GM12864 (cell line): ENCODE measurements at regions not wholly inside any gene's neighbourhood (a gene's known extent, or its start where the extent isn't known, plus 50 kb on each side); places are given as distances from the start of the nearest gene placed in this dataset.
A peak's percentile ranks its signal among the peaks of the same experiment; 100 is the strongest.

ENCODE experiments used
- DNase-seq: peaks from one replicate; pipeline ENCODE4 v3.0.0-alpha.2; 2011; ENCODE audit warnings: low read depth
- H3K4me3 ChIP-seq: 2 replicates; pipeline ENCODE4 v1.5.1; 2011; ENCODE audit warnings: mild to moderate bottlenecking, low read depth, low read length, control low read depth
- CTCF ChIP-seq: IDR thresholded peaks from 2 replicates; pipeline ENCODE4 v1.5.1; 2011; ENCODE audit warnings: low read depth, mild to moderate bottlenecking, moderate library complexity, low read length, control low read depth, inconsistent platforms; ENCODE audit errors: missing control alignments

DNA sequence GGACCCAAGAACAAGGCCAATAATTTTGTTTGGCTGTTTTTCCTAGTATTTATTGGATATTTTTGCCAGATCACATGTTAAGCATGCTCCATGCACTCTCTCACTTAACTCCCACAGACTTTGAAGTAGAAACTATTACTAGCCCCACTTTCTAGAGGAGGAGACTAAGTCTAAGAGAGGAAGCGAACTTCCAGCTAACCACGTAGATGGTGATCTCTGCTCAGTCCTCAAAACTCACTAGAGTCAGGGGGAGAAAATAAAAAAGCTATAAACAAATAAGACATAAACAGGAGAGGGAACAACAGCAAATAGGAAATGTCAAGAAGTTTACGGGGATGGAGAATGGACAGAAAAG, 481.0 kb upstream of the PROK2 start:
- H3K4me3 ChIP-seq: no peak overlapping the region
- no peak for TF ChIP-seq CTCF
- DNase-seq: no peak

- no peak overlapping the region for H3K4me3 ChIP-seq
- no peak for DNase-seq
- peak; percentile 28 for TF ChIP-seq CTCF
Measured at GRCh38 chr3:72265256-72266015, 480.5 kb upstream of the PROK2 start.

DNA sequence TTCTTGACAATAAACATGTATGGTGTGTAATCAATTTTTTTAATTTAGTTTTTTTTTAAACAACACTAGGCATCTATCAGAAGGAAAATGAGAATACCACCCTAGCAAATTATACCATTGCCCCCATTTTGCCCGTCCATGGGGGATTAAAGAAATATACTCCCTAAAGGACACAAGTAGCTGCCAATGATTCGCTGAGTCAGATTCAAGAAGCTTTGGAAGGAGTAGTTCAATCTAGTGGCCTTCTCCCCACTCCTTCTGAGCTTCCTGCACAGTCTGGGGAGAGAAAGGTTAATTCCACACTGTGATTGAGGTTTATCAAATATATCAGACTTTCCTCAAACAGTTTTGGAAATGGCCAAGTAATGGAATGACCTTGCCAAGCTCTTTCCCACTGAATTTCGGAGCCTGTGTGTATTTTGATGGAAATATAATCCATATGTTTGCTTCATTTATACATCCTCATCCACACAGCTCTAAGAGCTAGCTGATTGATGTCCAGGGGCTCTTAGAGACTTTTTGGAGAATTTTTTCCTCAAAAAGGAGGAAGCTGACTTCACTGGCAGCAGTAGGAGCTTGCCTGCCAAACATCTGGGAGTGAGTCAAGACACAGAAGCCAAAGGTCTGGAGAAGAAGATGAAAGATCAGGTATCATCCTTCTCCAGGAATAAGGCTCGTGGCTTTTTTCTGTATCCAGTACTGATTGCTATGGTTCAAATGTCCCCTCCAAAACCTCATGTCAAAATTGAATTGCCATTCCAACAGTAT, 478.5 kb upstream of the PROK2 start:
- no peak for DNase-seq
- no peak for TF ChIP-seq CTCF
- no peak overlapping the region for H3K4me3 ChIP-seq

GRCh38 chr3:72262736-72263135, 477.8 kb upstream of the PROK2 start:
- no peak overlapping the region for H3K4me3 ChIP-seq
- no peak for TF ChIP-seq CTCF
- DNase-seq: no peak

GRCh38 chr3:72261566-72262564, 476.9 kb upstream of the PROK2 start:
- no peak for DNase-seq
- no peak for TF ChIP-seq CTCF
- H3K4me3 ChIP-seq: no peak overlapping the region

DNA sequence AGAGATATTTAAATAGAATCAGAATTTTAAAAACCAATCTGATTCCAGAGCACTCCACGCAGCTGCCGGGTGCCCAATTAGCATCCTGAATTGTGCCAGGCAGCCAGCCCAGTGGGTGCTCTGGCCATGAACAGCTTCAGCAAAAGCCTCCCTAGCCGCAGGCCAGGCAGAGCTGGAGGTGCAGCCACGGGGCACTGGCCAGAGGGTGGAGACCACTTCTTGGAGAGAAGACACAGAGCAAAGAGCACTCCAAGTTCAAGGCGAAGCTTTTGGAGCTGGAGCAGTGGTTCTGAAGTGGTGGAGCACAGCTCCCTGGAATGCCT, 475.6 kb upstream of the PROK2 start:
- no peak for TF ChIP-seq CTCF
- no peak for DNase-seq
- no peak overlapping the region for H3K4me3 ChIP-seq
